Germinal center (tissue), 1 donor: ENCODE measurements at regions not wholly inside any gene's neighbourhood (a gene's known extent, or its start where the extent isn't known, plus 50 kb on each side); places are given as distances from the start of the nearest gene placed in this dataset.

ENCODE experiments used
- DNase-seq: peaks from one replicate; pipeline ENCODE4 v3.0.0; 2012; ENCODE audit warnings: mixed read lengths, low spot score

DNA sequence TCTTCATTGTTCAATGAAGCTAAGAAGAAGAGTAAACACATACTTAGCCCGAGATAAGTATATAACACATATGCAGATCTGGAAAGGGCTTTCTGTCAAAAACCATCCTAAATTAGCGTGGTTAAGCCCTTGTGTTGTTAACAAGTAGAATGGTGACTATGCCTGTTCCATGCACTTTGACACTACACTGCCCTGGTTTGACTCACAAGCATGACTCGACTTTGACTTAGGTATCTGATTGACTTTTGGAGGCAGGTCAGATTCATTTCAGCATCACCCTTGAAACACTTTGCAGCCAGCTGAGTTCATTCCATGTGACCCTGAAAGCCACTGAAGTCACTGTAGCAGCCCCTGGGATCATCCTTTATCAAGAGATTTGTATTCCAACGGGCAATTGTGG, 239.8 kb downstream of the TBX18 start:
- DNase-seq = no peak

GRCh38 chr6:84522135-84522549, 242.3 kb downstream of the TBX18 start:
- DNase-seq = no peak

DNA sequence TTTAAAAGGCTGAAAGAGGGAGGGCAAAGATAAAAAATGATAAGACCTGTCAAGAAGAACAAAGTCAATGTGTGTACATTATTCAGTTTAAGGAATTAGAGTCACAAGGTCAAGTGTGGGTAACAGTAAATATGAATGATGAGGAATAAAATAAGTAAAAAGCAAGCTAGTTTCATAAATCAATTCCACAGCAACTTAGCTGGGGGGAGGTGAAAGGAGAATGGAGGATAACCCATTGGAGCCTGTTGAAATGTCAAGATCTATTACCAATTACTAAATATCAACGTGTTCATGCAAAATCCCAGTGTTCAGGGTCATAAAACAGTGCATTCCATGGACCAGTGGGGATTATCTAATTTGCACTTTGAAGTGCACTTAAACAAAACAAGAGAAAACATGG, 242.9 kb downstream of the TBX18 start:
- no peak for DNase-seq

- no peak for DNase-seq
Measured at GRCh38 chr6:84517741-84518530, 246.5 kb downstream of the TBX18 start.

GRCh38 chr6:84516154-84516553, 248.2 kb downstream of the TBX18 start:
- no peak for DNase-seq

DNA sequence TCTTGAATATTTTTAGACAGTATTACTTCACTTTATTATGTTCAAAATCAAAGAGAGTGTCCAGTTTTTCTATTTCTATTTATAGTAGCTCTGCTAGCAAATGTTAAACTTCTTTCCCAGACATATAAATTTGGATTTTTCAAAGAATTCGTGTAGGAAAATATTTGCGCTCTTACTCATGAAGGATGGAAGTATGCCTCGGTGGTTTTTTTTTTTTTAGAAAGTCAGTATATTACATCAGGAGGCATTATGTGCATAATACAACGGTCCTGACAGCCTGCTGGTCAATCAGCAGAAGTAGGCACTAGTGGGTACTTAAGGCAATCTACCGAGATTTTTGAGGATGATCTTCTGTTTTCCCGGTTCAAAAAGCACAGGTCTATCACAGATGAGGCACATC, 249.3 kb downstream of the TBX18 start:
- no peak for DNase-seq

- DNase-seq = no peak
Measured at GRCh38 chr6:84514089-84514971, 250.1 kb downstream of the TBX18 start.

- DNase-seq = no peak
Measured at GRCh38 chr6:84512391-84512790, 252.0 kb downstream of the TBX18 start.

DNA sequence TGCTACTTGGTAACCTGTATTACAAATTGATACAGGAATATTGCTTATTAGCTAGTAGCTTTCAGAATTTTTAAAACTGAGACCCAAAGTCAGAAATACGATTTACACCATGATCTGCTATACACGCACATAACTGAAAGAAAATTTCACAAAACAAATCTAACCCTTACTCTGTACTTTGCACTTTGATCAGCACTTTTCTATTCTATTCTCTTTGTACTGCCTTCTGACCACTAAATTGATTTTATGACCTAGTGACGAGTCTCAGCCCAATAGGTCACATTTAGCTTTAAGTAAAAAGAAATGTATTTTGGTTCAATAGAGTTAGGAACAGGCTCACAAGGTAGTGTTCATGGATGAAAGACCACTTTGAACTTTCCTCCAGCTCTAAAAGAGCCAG, 252.5 kb downstream of the TBX18 start:
- DNase-seq = no peak

DNA sequence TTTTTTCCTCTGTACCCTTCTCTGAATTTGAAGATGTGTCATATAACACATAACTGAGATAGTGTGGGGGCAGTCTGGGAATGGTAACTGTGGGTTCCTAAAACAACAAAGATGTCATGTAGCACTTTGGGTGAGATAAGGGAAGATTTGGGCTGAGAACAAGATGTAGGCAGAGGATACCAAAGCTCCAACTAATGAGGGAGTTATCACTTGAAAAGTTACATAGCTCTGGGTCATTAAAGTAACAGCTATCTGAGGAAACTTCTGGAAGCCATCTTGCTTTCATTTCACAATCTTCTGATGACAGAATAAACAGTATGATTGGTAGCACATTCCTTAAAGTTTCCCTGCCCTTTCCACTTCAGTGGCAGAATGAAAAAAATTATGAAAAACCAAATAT, 255.4 kb downstream of the TBX18 start:
- DNase-seq = no peak

DNA sequence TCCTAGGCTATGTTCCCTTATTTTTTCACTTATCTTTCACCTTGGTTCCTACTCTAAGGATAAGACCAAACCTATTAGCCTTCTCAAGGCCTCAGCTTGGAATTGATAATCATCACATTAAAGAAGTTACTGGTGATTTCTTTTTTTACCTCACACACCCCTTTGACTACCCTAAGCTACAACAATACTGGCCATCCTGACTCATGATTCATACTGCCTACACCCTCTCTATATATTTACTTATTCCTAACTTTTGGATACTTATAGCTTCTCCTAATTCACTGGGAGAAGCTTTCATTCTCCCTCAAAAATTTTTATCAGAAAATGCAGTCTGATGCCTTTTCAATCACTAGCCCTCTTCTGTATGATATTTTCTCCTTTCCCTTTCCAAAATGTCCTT, 256.1 kb downstream of the TBX18 start:
- DNase-seq = no peak

DNA sequence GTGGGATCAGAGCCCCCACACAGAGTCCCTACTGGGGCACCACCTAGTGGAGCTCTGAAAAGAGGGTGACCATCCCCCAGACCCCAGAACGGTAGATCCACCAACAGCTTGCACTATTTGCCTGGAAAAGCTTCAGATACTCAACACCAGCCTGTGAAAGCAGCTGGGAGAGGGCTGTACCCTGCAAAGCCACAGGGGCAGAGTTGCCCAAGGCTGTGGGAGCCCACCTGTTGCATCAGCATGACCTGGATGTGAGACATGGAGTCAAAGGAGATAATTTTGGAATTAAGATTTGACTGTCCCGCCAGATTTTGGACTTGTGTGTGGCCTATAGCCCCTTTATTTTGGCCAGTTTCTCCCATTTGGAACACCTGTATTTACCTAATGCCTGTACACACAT, 260.4 kb downstream of the TBX18 start:
- DNase-seq = no peak

DNA sequence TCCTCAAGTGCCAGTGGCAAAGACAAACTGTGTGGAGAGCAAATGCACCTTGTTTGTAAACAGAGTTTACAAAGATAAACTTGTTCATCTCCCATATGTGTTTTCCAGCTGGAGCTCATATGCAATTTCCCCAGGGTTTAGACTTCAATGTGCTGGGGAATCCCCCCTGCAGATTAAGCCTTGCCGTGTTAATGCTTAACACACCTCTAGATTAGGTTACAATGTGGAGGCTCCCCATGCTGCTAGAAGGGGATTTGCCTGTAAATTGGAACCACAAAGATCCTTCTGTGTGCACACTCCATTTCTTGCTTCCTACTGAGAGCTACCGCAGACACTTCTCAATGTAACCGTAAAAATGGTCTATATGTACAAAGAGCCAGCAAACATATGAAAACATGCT, 263.1 kb downstream of the TBX18 start:
- DNase-seq = no peak

- DNase-seq = no peak
Measured at GRCh38 chr6:84500726-84501125, 263.7 kb downstream of the TBX18 start.

GRCh38 chr6:84498905-84499304, 265.5 kb downstream of the TBX18 start:
- DNase-seq = no peak

DNA sequence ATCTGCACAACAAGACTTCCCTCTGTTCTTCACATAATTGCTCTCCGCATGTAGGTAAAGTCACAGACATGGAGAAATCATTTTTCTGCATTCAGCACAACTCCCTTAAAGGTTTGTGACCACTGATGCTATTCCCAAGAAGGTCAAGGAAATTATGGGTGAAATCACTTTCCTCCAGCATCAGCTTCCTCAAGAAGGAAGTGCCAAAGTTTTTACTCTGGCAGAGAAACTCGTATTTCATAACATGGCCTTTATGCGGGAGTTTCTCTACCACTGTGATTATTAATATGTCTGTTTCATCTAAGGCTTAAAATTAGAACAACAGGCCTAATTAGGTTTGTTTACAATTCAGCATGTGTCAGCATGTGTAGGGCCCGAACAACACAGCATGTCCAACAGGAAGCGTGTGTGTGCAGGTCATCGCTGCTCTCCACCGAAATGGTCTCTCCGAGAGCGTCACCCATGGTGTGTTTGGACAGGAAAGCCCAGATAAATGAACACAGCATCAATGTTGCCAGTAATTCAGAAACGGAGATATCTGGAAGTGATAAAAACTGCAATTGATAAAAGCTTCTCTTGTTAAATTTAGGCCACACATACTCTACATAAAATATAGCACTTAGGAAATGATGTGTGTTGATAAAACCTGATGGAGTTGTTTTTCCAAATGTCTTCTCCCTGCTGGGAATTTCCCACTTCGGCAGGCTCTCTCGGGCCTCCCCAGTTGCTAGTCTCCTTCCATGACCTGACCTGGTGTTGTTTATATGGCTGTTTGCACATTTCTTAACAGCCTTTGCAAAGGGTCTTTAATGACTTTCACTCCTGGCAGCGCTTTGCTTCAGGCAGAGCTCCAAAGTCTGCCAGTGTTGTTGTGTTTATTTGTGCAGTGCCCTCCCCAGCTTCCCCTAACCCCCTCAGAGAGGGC, 265.1 kb upstream of the CEP162 start:
- no peak for DNase-seq

DNA sequence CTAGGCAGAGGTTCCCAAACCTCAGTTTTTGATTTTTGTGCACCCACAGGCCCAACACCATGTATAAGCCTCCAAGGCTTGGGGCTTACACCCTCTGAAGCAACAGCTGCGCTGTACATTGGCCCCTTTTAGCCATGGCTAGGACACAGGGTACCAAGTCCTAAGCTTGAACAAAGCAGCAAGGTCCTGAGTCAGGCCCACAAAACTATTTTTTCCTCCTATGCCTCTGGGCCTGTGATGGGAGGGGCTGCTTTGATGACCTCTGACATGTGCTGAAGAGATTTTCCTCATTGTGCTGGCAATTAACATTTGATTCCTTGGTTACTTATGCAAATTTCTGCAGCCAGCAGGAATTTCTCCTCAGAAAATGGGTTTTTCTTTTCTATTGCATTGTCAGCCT, 262.2 kb upstream of the CEP162 start:
- DNase-seq = no peak

DNA sequence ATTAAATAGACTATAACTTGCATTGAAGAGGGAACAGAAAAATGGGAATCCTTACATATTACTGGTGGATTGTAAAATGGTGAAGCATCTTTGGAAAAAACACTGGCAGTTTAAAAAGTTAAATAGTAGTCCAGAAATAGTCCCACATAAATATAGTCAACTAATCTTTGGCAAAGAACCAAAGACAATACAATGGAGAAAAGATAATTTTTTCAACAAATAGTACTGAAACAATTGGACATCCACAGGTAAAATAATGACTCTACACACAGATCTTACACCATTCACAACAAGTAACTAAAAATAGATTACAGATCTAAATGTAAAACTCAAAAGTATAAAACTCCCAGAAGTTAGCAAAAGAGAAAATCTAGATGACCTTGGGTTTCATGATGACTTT, 259.1 kb upstream of the CEP162 start:
- no peak for DNase-seq

DNA sequence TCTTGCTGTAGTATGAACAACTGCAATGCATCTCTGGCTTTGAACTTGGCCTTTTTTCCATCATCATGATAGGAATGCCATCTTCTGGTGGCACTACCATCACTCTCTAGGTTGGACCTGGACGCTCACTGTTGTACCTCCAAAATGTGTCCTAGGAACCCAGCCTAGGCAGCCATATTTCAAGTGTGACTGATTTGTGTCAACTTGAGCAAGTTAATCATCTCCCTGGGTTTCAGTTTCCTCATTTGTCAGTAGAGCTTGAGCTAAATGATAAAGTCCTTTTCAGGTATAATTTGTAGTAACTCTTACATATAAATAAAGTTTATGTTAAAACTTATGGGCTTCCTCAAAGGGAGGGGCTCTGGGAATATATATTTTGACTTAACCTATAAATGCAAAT, 241.7 kb upstream of the CEP162 start:
- DNase-seq = no peak

GRCh38 chr6:84467296-84467695, 239.9 kb upstream of the CEP162 start:
- no peak for DNase-seq

DNA sequence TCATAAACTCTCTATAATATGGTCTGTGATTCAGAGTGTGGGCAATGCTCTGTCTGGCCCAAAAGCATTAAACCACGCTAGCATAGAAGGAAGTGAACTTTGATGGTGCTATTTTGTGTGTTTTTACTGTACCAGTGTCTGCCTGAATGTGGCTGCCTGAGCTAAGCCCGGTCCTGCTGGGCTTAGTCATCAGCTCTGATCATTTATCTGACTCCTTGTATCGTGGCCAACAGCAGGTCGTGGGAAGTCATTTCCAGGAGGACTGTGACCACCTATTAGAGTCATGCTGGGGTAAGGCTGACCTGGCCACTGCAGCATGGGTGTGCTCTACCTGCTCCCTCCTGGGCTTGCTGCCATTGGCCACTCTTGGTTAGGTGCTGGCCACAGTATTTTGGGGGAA, 239.1 kb upstream of the CEP162 start:
- DNase-seq = no peak

- DNase-seq = no peak
Measured at GRCh38 chr6:84464471-84464870, 237.0 kb upstream of the CEP162 start.
